Liver (tissue), 2 donors: ENCODE measurements at regions not wholly inside any gene's neighbourhood (a gene's known extent, or its start where the extent isn't known, plus 50 kb on each side); places are given as distances from the start of the nearest gene placed in this dataset.

ENCODE experiments used
- CTCF ChIP-seq: fragments of 150-350 bp; IDR thresholded peaks from 2 replicates; pipeline ENCODE4 v1.5.1; 2017; ENCODE audit warnings: improper control_type of control experiment, low read depth, low read length; ENCODE audit not compliant: missing input control
- ZBTB33 ChIP-seq: IDR thresholded peaks from 2 replicates; pipeline ENCODE4 v1.6.1; 2016; ENCODE audit warnings: antibody characterized with exemption
- donor health status: healthy.

- no peak for TF ChIP-seq ZBTB33
- TF ChIP-seq CTCF = no peak
Measured at GRCh38 chr13:20348018-20348417, 115.9 kb upstream of the GJB6 start.
